ENCODE measurements at regions not wholly inside any gene's neighbourhood (a gene's known extent, or its start where the extent isn't known, plus 50 kb on each side); places are given as distances from the start of the nearest gene placed in this dataset.

GRCh38 chr4:24675721-24676389 lies 91.5 kb upstream of the DHX15 start:
- Histone ChIP-seq H3K36me3 (ENCODE audit: control insufficient read depth in 2 of 2, extremely low read depth in 1 of 2, insufficient read depth in 2 of 2, low read length in 2 of 2) (no peaks in the 10 kb centered on the region), H3K79me2 (ENCODE audit: control insufficient read depth, insufficient read depth, low read length) (no peaks in the 10 kb centered on the region), H3K27ac (ENCODE audit: insufficient read depth, low read depth, low read length) (no peak overlapping the region), H3K9me1 (replicated peaks; ENCODE audit: control insufficient read depth, extremely low read depth, insufficient read depth, low read length) (no peaks in the 10 kb centered on the region), H3K9me3 (replicated peaks; ENCODE audit: control insufficient read depth, insufficient read depth, low read length) (no peaks in the 10 kb centered on the region), H3K4me3 (replicated peaks in 1 of 3; ENCODE audit: insufficient read depth in 1 of 3, low read depth in 1 of 3, low read length in 3 of 3) (no peak overlapping the region), H3K9ac (replicated peaks; ENCODE audit: extremely low read depth, insufficient read depth, low read length) (no peak overlapping the region), H3K4me2 (ENCODE audit: insufficient read depth, low read length) (no peak overlapping the region), H2AFZ (ENCODE audit: low read depth, low read length) (no peak overlapping the region), H3K27me3 (ENCODE audit: control insufficient read depth in 2 of 2, insufficient read depth in 2 of 2, low read length in 2 of 2) (peaks cover 1 to 5% of the 10 kb centered on the region in 2 experiments), H3K4me1 (ENCODE audit: control insufficient read depth, extremely low read depth, insufficient read depth, low read length) (no peaks in the 10 kb centered on the region), H4K20me1 (replicated peaks; ENCODE audit: control insufficient read depth, extremely low read depth, insufficient read depth, low read length) (no peaks in the 10 kb centered on the region)
- FAIRE-seq (no peak), DNase-seq (ENCODE audit: low read depth, low spot score) (no peak)
- ChIA-PET POLR2A (no interaction called here), CTCF (interaction anchor here (1.9 to 2.3 kb wide), 2 partner anchors 12 to 124 kb away, joined by 6 to 7 read pairs; no protein-coding TSS in a partner anchor)
- dilution Hi-C loops (cut with MboI; ENCODE audit: extremely low pct_ligation_motif_present, low sequenced_read_pairs) (no loop called here), intact Hi-C loops (cut with micrococcal nuclease) (no loop called here)
- TF ChIP-seq CTCF (IDR thresholded peaks at IDR 0.05; ENCODE audit: extremely low read depth in 1 of 2, insufficient read depth in 1 of 2, low read depth in 1 of 2, low read length in 2 of 2) (no peak), MYC (IDR thresholded peaks at IDR 0.05; ENCODE audit: low read depth, low read length) (no peak), GATA2 (IDR thresholded peaks at IDR 0.05; ENCODE audit: insufficient read depth, insufficient read length, low read depth, low read length) (no peak), FOS (IDR thresholded peaks at IDR 0.05; ENCODE audit: borderline replicate concordance, insufficient read depth, low read length) (no peak)
- BruUV-seq (replicated peaks) = no TSS peak

- DNase-seq (ENCODE audit: low read depth, low spot score) (no peak), FAIRE-seq (no peak)
- Histone ChIP-seq H3K9me1 (replicated peaks; ENCODE audit: control insufficient read depth, extremely low read depth, insufficient read depth, low read length) (no peaks in the 10 kb centered on the region), H3K4me2 (ENCODE audit: insufficient read depth, low read length) (no peak overlapping the region), H4K20me1 (replicated peaks; ENCODE audit: control insufficient read depth, extremely low read depth, insufficient read depth, low read length) (no peaks in the 10 kb centered on the region), H3K27ac (ENCODE audit: insufficient read depth, low read depth, low read length) (no peak overlapping the region), H3K27me3 (ENCODE audit: control insufficient read depth in 2 of 2, insufficient read depth in 2 of 2, low read length in 2 of 2) (peaks cover 1 to 5% of the 10 kb centered on the region in 2 experiments), H3K4me1 (ENCODE audit: control insufficient read depth, extremely low read depth, insufficient read depth, low read length) (no peaks in the 10 kb centered on the region), H2AFZ (ENCODE audit: low read depth, low read length) (no peak overlapping the region), H3K4me3 (replicated peaks in 1 of 3; ENCODE audit: insufficient read depth in 1 of 3, low read depth in 1 of 3, low read length in 3 of 3) (no peak overlapping the region), H3K9ac (replicated peaks; ENCODE audit: extremely low read depth, insufficient read depth, low read length) (no peak overlapping the region), H3K36me3 (ENCODE audit: control insufficient read depth in 2 of 2, extremely low read depth in 1 of 2, insufficient read depth in 2 of 2, low read length in 2 of 2) (no peaks in the 10 kb centered on the region), H3K9me3 (replicated peaks; ENCODE audit: control insufficient read depth, insufficient read depth, low read length) (no peaks in the 10 kb centered on the region), H3K79me2 (ENCODE audit: control insufficient read depth, insufficient read depth, low read length) (no peaks in the 10 kb centered on the region)
- CTCF ChIA-PET = interaction anchor here (0.7 to 2.3 kb wide), 2 partner anchors 10 to 28 kb away, joined by 3 to 7 read pairs; no protein-coding TSS in a partner anchor
- BruUV-seq (replicated peaks) = no TSS peak
- POLR2A ChIA-PET = no interaction called here
- intact Hi-C loops (cut with micrococcal nuclease) = no loop called here
- TF ChIP-seq POLR2AphosphoS5 (IDR thresholded peaks at IDR 0.05; ENCODE audit: insufficient read depth, low read depth, low read length) (no peak), FOS (IDR thresholded peaks at IDR 0.05; ENCODE audit: borderline replicate concordance, insufficient read depth, low read length) (no peak), JUN (IDR thresholded peaks at IDR 0.05; ENCODE audit: borderline replicate concordance, insufficient read depth, insufficient read length, low read depth) (no peak), GATA2 (IDR thresholded peaks at IDR 0.05; ENCODE audit: insufficient read depth, insufficient read length, low read depth, low read length) (no peak), EZH2 (IDR thresholded peaks at IDR 0.05; ENCODE audit: borderline replicate concordance, low read depth, low read length, severe bottlenecking) (no peak), POLR2A (IDR thresholded peaks at IDR 0.05; ENCODE audit: low read depth, low read length) (no peak), MYC (IDR thresholded peaks at IDR 0.05; ENCODE audit: low read depth, low read length) (no peak), CTCF (IDR thresholded peaks at IDR 0.05; ENCODE audit: extremely low read depth in 1 of 2, insufficient read depth in 1 of 2, low read depth in 1 of 2, low read length in 2 of 2) (no peak), MAX (IDR thresholded peaks at IDR 0.05; ENCODE audit: insufficient read depth, insufficient read length) (no peak)
- dilution Hi-C loops (cut with MboI; ENCODE audit: extremely low pct_ligation_motif_present, low sequenced_read_pairs) = no loop called here
Measured at GRCh38 chr4:24677909-24678308, 93.6 kb upstream of the DHX15 start.

All from endothelial cell of umbilical vein (primary cell).